HepG2 (cell line): ENCODE measurements at regions not wholly inside any gene's neighbourhood (a gene's known extent, or its start where the extent isn't known, plus 50 kb on each side); places are given as distances from the start of the nearest gene placed in this dataset.

Experiments used
- CEBPB ChIP-seq: IDR thresholded peaks from 2 replicates; pipeline ENCODE4 v1.6.1; 2011; ENCODE audit warnings: low read depth, low read length, improper control_type of control experiment, borderline replicate concordance
- GLI4 ChIP-seq: sonication (generic); formaldehyde crosslinking; IDR thresholded peaks from 2 replicates; pipeline ENCODE4 v1.5.1; 2020; ENCODE audit warnings: missing genetic modification reagents, mild to moderate bottlenecking, moderate library complexity, borderline replicate concordance
- POLR2A ChIP-seq, 2 experiments: IDR thresholded peaks; 2 replicates each; pipeline ENCODE4 v1.6.1; 2011; ENCODE audit warnings: low read depth in 2 of 2, low read length in 2 of 2, mild to moderate bottlenecking in 1 of 2, moderate library complexity in 1 of 2; ENCODE audit not compliant: insufficient read depth in 1 of 2
- RCOR2 ChIP-seq: IDR thresholded peaks from 2 replicates; pipeline ENCODE4 v1.6.1; 2016; ENCODE audit warnings: missing biosample characterization, missing genetic modification reagents
- TF ChIP-seq, protein P1 (sequence below): sonication (generic); formaldehyde crosslinking; IDR thresholded peaks from 2 replicates; pipeline ENCODE4 v1.5.0; 2020; ENCODE audit warnings: mild to moderate bottlenecking, missing genetic modification reagents, moderate library complexity

DNA sequence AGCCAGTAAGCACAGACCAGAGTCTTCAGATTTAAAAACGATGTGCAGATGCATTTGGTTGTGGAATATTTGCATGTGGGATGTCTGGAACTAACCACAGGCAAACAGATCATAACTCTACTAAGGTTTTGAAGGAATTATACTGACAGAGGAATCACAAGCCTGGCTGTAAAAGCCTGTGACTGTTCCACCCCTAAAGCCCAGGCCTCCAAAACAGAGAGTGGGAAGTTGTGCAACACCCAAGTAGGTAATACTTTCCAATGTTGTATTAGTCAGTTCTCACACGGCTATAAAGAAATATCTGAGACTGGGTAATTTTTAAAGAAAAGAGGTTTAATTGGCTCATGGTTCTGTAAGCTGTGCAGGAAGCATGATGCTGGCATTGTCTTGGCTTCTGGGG, 68.1 kb upstream of the DCD start:
- TF ChIP-seq POLR2A (IDR thresholded peaks at IDR 0.05; ENCODE audit: insufficient read depth in 1 of 2, low read depth in 2 of 2, low read length in 2 of 2) (no peak), GLI4 (CRISPR knock-in tag) (no peak), RCOR2 (CRISPR knock-in tag) (no peak), CEBPB (peak; percentile 20)
- TF ChIP-seq, protein P1, sequence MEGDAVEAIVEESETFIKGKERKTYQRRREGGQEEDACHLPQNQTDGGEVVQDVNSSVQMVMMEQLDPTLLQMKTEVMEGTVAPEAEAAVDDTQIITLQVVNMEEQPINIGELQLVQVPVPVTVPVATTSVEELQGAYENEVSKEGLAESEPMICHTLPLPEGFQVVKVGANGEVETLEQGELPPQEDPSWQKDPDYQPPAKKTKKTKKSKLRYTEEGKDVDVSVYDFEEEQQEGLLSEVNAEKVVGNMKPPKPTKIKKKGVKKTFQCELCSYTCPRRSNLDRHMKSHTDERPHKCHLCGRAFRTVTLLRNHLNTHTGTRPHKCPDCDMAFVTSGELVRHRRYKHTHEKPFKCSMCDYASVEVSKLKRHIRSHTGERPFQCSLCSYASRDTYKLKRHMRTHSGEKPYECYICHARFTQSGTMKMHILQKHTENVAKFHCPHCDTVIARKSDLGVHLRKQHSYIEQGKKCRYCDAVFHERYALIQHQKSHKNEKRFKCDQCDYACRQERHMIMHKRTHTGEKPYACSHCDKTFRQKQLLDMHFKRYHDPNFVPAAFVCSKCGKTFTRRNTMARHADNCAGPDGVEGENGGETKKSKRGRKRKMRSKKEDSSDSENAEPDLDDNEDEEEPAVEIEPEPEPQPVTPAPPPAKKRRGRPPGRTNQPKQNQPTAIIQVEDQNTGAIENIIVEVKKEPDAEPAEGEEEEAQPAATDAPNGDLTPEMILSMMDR: no peak
